Endothelial cell of umbilical vein (primary cell): ENCODE measurements at regions not wholly inside any gene's neighbourhood (a gene's known extent, or its start where the extent isn't known, plus 50 kb on each side); places are given as distances from the start of the nearest gene placed in this dataset.

ENCODE experiments used
- BruUV-seq: library from RNA; stranded (reverse); fragments of 400-500 nt; replicated peaks from 2 replicates; lab custom pipeline; 2021; lab: Mats Ljungman, UMichigan
- CTCF ChIA-PET: fragments of 300-600, 350-600 bp; sonication (Branson Sonifier 250); formaldehyde crosslinking; loops from one replicate; lab custom pipeline; 2021; ENCODE audit warnings: antibody characterized with exemption, inconsistent platforms; lab: Charles Lee
- POLR2A ChIA-PET: fragments of 300-600, 350-600 bp; sonication (Branson Sonifier 250); formaldehyde crosslinking; loops from one replicate; lab custom pipeline; 2021; ENCODE audit warnings: antibody characterized with exemption, inconsistent platforms; lab: Charles Lee
- DNase-seq: peaks from one replicate; pipeline ENCODE4 v3.0.0-alpha.2; 2011; ENCODE audit warnings: low read depth, low spot score
- FAIRE-seq: peaks from 2 replicates; lab custom pipeline; 2011; peaks lifted over from hg19 to GRCh38; lab: Jason Lieb, UNC
- H2AFZ ChIP-seq: 2 replicates; pipeline ENCODE4 v1.6.0; 2012; ENCODE audit warnings: low read depth, low read length, control low read depth, inconsistent platforms
- H3K27ac ChIP-seq: 2 replicates; pipeline ENCODE4 v1.5.1; 2011; ENCODE audit warnings: low read depth, mild to moderate bottlenecking, control low read depth, low read length, moderate library complexity; ENCODE audit not compliant: insufficient read depth
- H3K27me3 ChIP-seq, 2 experiments: 2 replicates each; pipeline versions ENCODE4 v1.6.0 to v1.6.1; 2011; ENCODE audit warnings: low read length in 2 of 2, mixed read lengths in 1 of 2; ENCODE audit not compliant: control insufficient read depth in 2 of 2, insufficient read depth in 2 of 2
- H3K36me3 ChIP-seq, 2 experiments: 2 replicates in 1 of 2; 3 replicates in 1 of 2; pipeline ENCODE4 v1.5.1; 2011; ENCODE audit warnings: low read length in 2 of 2, mild to moderate bottlenecking in 1 of 2, moderate library complexity in 1 of 2; ENCODE audit not compliant: control insufficient read depth in 2 of 2, insufficient read depth in 2 of 2; ENCODE audit errors: extremely low read depth in 1 of 2
- H3K4me1 ChIP-seq: 3 replicates; pipeline ENCODE4 v1.5.1; 2011; ENCODE audit warnings: mild to moderate bottlenecking, low read length; ENCODE audit not compliant: control insufficient read depth, insufficient read depth; ENCODE audit errors: extremely low read depth
- H3K4me2 ChIP-seq: 2 replicates; pipeline ENCODE4 v1.6.1; 2011; ENCODE audit warnings: low read length, control low read depth, mixed read lengths; ENCODE audit not compliant: insufficient read depth
- H3K4me3 ChIP-seq, 3 experiments: fragments of 200-600 bp in 1 of 3; sonication (generic), shearing (Covaris generic) in 1 of 3; replicated peaks in 1 of 3; 2 replicates each; pipeline ENCODE4 v1.5.1; 2011 to 2016; ENCODE audit warnings: control low read depth in 3 of 3, low read length in 3 of 3, mild to moderate bottlenecking in 2 of 3, inconsistent platforms in 1 of 3, low read depth in 1 of 3, moderate library complexity in 1 of 3; ENCODE audit not compliant: insufficient read depth in 1 of 3
- H3K79me2 ChIP-seq: 2 replicates; pipeline ENCODE4 v1.6.0; 2012; ENCODE audit warnings: low read length, inconsistent platforms; ENCODE audit not compliant: control insufficient read depth, insufficient read depth
- H3K9ac ChIP-seq: replicated peaks from 2 replicates; pipeline ENCODE3; 2011; ENCODE audit warnings: low read length, control low read depth; ENCODE audit not compliant: insufficient read depth; ENCODE audit errors: extremely low read depth
- H3K9me1 ChIP-seq: replicated peaks from 3 replicates; pipeline ENCODE4 v1.6.0; 2011; ENCODE audit warnings: mild to moderate bottlenecking, low read length; ENCODE audit not compliant: control insufficient read depth, insufficient read depth; ENCODE audit errors: extremely low read depth
- H3K9me3 ChIP-seq: replicated peaks from 2 replicates; pipeline ENCODE4 v1.5.1; 2012; ENCODE audit warnings: low read length, inconsistent platforms; ENCODE audit not compliant: control insufficient read depth, insufficient read depth
- H4K20me1 ChIP-seq: replicated peaks from 2 replicates; pipeline ENCODE3; 2011; ENCODE audit warnings: mild to moderate bottlenecking, low read length; ENCODE audit not compliant: control insufficient read depth, insufficient read depth; ENCODE audit errors: extremely low read depth
- EZH2 ChIP-seq: IDR thresholded peaks from 2 replicates; pipeline ENCODE4 v1.6.1; 2012; ENCODE audit warnings: borderline replicate concordance, low read depth, mild to moderate bottlenecking, moderate library complexity, low read length, inconsistent platforms; ENCODE audit not compliant: severe bottlenecking
- FOS ChIP-seq: IDR thresholded peaks from 2 replicates; pipeline ENCODE4 v1.6.1; 2011; ENCODE audit warnings: mild to moderate bottlenecking, low read length, moderate library complexity, borderline replicate concordance; ENCODE audit not compliant: insufficient read depth
- GATA2 ChIP-seq: IDR thresholded peaks from 2 replicates; pipeline ENCODE4 v1.7.0; 2011; ENCODE audit warnings: low read depth, mild to moderate bottlenecking, moderate library complexity, mixed read lengths, low read length; ENCODE audit not compliant: insufficient read length, insufficient read depth
- JUN ChIP-seq: IDR thresholded peaks from 2 replicates; pipeline ENCODE4 v1.6.1; 2011; ENCODE audit warnings: borderline replicate concordance, low read depth; ENCODE audit not compliant: insufficient read length, insufficient read depth
- MAX ChIP-seq: IDR thresholded peaks from 2 replicates; pipeline ENCODE4 v1.6.1; 2011; ENCODE audit not compliant: insufficient read depth, insufficient read length
- MYC ChIP-seq: IDR thresholded peaks from one replicate; pipeline ENCODE4 v1.6.1; 2011; ENCODE audit warnings: mild to moderate bottlenecking, low read depth, low read length
- POLR2A ChIP-seq: IDR thresholded peaks from 2 replicates; pipeline ENCODE4 v1.6.1; 2012; ENCODE audit warnings: low read depth, mild to moderate bottlenecking, control low read depth, low read length
- POLR2AphosphoS5 ChIP-seq: IDR thresholded peaks from 2 replicates; pipeline ENCODE4 v1.6.1; 2012; ENCODE audit warnings: low read depth, mild to moderate bottlenecking, control low read depth, low read length, moderate library complexity; ENCODE audit not compliant: insufficient read depth
- dilution Hi-C: fragments of 300-500 bp; cut with MboI; formaldehyde crosslinking; loops from one replicate; pipeline ENCODE4 v1.15.0; 2019; ENCODE audit warnings: low sequenced_read_pairs; ENCODE audit not compliant: extremely low pct_ligation_motif_present
- intact Hi-C: fragments of 100-400 bp; cut with micrococcal nuclease; formaldehyde crosslinking; loops from one replicate; pipeline ENCODE4 v1.10.0; 2022
- TF ChIP-seq, protein P1 (sequence below), 2 donors: IDR thresholded peaks; 1 replicate in 1 of 2; 2 replicates in 1 of 2; pipeline ENCODE4 v1.5.1; 2011; ENCODE audit warnings: low read length in 2 of 2, mild to moderate bottlenecking in 2 of 2, moderate library complexity in 2 of 2, control low read depth in 1 of 2, inconsistent platforms in 1 of 2, low read depth in 1 of 2; ENCODE audit not compliant: insufficient read depth in 1 of 2; ENCODE audit errors: extremely low read depth in 1 of 2

GRCh38 chr5:39671561-39671961 is 246.8 kb upstream of the DAB2 start:
- FAIRE-seq (no peak), DNase-seq (no peak)
- dilution Hi-C loops, result no loop called here
- no peaks in the 10 kb centered on the region for H3K36me3 ChIP-seq
- no peaks in the 10 kb centered on the region for H3K9me3 ChIP-seq
- TF ChIP-seq, protein P1, sequence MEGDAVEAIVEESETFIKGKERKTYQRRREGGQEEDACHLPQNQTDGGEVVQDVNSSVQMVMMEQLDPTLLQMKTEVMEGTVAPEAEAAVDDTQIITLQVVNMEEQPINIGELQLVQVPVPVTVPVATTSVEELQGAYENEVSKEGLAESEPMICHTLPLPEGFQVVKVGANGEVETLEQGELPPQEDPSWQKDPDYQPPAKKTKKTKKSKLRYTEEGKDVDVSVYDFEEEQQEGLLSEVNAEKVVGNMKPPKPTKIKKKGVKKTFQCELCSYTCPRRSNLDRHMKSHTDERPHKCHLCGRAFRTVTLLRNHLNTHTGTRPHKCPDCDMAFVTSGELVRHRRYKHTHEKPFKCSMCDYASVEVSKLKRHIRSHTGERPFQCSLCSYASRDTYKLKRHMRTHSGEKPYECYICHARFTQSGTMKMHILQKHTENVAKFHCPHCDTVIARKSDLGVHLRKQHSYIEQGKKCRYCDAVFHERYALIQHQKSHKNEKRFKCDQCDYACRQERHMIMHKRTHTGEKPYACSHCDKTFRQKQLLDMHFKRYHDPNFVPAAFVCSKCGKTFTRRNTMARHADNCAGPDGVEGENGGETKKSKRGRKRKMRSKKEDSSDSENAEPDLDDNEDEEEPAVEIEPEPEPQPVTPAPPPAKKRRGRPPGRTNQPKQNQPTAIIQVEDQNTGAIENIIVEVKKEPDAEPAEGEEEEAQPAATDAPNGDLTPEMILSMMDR (IDR thresholded peaks at IDR 0.05; ENCODE audit: extremely low read depth in 1 of 2, insufficient read depth in 1 of 2, low read depth in 1 of 2, low read length in 2 of 2), result no peak
- no peak for TF ChIP-seq EZH2
- no peak for TF ChIP-seq POLR2AphosphoS5
- no peak for TF ChIP-seq JUN
- no peak for TF ChIP-seq FOS
- TF ChIP-seq MYC, result no peak
- H3K4me3 ChIP-seq, result no peak overlapping the region
- CTCF ChIA-PET, result no interaction called here
- no TSS peak for BruUV-seq
- H3K27me3 ChIP-seq, result no peaks in the 10 kb centered on the region
- no peak overlapping the region for H2AFZ ChIP-seq
- H4K20me1 ChIP-seq, result no peaks in the 10 kb centered on the region
- H3K9ac ChIP-seq, result no peak overlapping the region
- no peaks in the 10 kb centered on the region for H3K9me1 ChIP-seq
- POLR2A ChIA-PET, result no interaction called here
- no peak overlapping the region for H3K4me2 ChIP-seq
- H3K4me1 ChIP-seq, result no peaks in the 10 kb centered on the region
- intact Hi-C loops, result no loop called here
- no peaks in the 10 kb centered on the region for H3K79me2 ChIP-seq
- no peak overlapping the region for H3K27ac ChIP-seq

- FAIRE-seq (no peak), DNase-seq (no peak)
- H3K79me2 ChIP-seq, result no peaks in the 10 kb centered on the region
- H3K4me2 ChIP-seq, result no peak overlapping the region
- no peaks in the 10 kb centered on the region for H3K36me3 ChIP-seq
- H3K4me1 ChIP-seq, result no peaks in the 10 kb centered on the region
- CTCF ChIA-PET, result no interaction called here
- intact Hi-C loops (no loop called here), dilution Hi-C loops (no loop called here)
- H3K9me1 ChIP-seq, result no peaks in the 10 kb centered on the region
- H3K9ac ChIP-seq, result no peak overlapping the region
- H3K27me3 ChIP-seq, result no peaks in the 10 kb centered on the region
- H2AFZ ChIP-seq, result no peak overlapping the region
- H3K27ac ChIP-seq, result no peak overlapping the region
- no peak overlapping the region for H3K4me3 ChIP-seq
- POLR2A ChIA-PET, result no interaction called here
- no peaks in the 10 kb centered on the region for H3K9me3 ChIP-seq
- BruUV-seq, result no TSS peak
- no peaks in the 10 kb centered on the region for H4K20me1 ChIP-seq
- TF ChIP-seq, protein P1 (IDR thresholded peaks at IDR 0.05; ENCODE audit: extremely low read depth in 1 of 2, insufficient read depth in 1 of 2, low read depth in 1 of 2, low read length in 2 of 2), result no peak
- TF ChIP-seq MAX, result no peak
- TF ChIP-seq GATA2, result no peak
- TF ChIP-seq EZH2, result no peak
- TF ChIP-seq POLR2A, result no peak
- no peak for TF ChIP-seq FOS
- TF ChIP-seq JUN, result no peak
- no peak for TF ChIP-seq POLR2AphosphoS5
- no peak for TF ChIP-seq MYC
Measured at GRCh38 chr5:39670955-39671354, 246.2 kb upstream of the DAB2 start.
